K562 (cell line): ENCODE measurements at regions not wholly inside any gene's neighbourhood (a gene's known extent, or its start where the extent isn't known, plus 50 kb on each side); places are given as distances from the start of the nearest gene placed in this dataset.

ENCODE experiments used
- ATAC-seq: fragments of 200-7000 bp; cut with Tn5 transposase; 3 replicates; pipeline ENCODE4 v1.9.1; 2020; ENCODE audit warnings: moderate library complexity
- BruUV-seq: library from RNA; stranded (reverse); fragments of 400-500 nt; replicated peaks from 2 replicates; lab custom pipeline; 2021; lab: Mats Ljungman, UMichigan
- CTCF ChIA-PET: fragments of 300-600 bp; formaldehyde crosslinking; extraction: SDS; loops from one replicate; lab custom pipeline; 2021; ENCODE audit warnings: low intra/inter-chr PET ratio; lab: Yijun Ruan, JAX
- POLR2A ChIA-PET: fragments of 300-600, 350-650 bp; sonication (Branson Sonifier 250); formaldehyde crosslinking; extraction: SDS; loops from one replicate; lab custom pipeline; 2021; ENCODE audit warnings: antibody characterized with exemption, inconsistent platforms; lab: Yijun Ruan, JAX
- DNase-seq, 4 experiments: peaks; one replicate each; pipeline versions ENCODE4 v3.0.0 to v3.0.0-alpha.2; 2011 to 2018; ENCODE audit warnings: low spot score in 3 of 4, mixed read lengths in 3 of 4; ENCODE audit errors: extremely low read depth in 1 of 4
- FAIRE-seq: peaks from 2 replicates; lab custom pipeline; 2011; peaks lifted over from hg19 to GRCh38; lab: Jason Lieb, UNC
- H2AFZ ChIP-seq: 2 replicates; pipeline ENCODE4 v1.6.0; 2011; ENCODE audit warnings: low read depth, low read length, control low read depth, inconsistent platforms
- H3K27ac ChIP-seq: fragments of 200-600 bp; 3 replicates; pipeline ENCODE4 v1.8.0; 2011; ENCODE audit warnings: low read depth, mild to moderate bottlenecking, control low read depth, inconsistent platforms, low read length, moderate library complexity, mixed read lengths; ENCODE audit errors: extremely low read depth
- H3K27me3 ChIP-seq, 2 experiments: fragments of 300-600 bp in 1 of 2; 2 replicates in 1 of 2; 3 replicates in 1 of 2; pipeline versions ENCODE4 v1.6.0 to v1.8.0; 2011; ENCODE audit warnings: inconsistent platforms in 2 of 2, low read length in 2 of 2, mild to moderate bottlenecking in 1 of 2, mixed read lengths in 1 of 2, moderate library complexity in 1 of 2; ENCODE audit not compliant: control insufficient read depth in 2 of 2, insufficient read depth in 2 of 2
- H3K36me3 ChIP-seq: fragments of 300-600 bp; 3 replicates; pipeline ENCODE4 v1.8.0; 2011; ENCODE audit warnings: mild to moderate bottlenecking, low read length, inconsistent platforms; ENCODE audit not compliant: control insufficient read depth, insufficient read depth
- H3K4me1 ChIP-seq, 2 experiments: fragments of 200-600 bp in 1 of 2; replicated peaks in 1 of 2; 2 replicates in 1 of 2; 3 replicates in 1 of 2; pipeline versions ENCODE4 v1.5.1 to v1.8.0; 2011; ENCODE audit warnings: inconsistent platforms in 2 of 2, low read length in 2 of 2, mild to moderate bottlenecking in 1 of 2, mixed read lengths in 1 of 2, moderate library complexity in 1 of 2; ENCODE audit not compliant: control insufficient read depth in 2 of 2, insufficient read depth in 2 of 2
- H3K4me2 ChIP-seq: 2 replicates; pipeline ENCODE4 v1.6.1; 2011; ENCODE audit warnings: low read length, control low read depth, inconsistent platforms, mixed read lengths; ENCODE audit not compliant: insufficient read depth
- H3K4me3 ChIP-seq: fragments of 200-600 bp; sonication (generic), shearing (Covaris generic); 2 replicates; pipeline ENCODE4 v1.5.1; 2016; ENCODE audit warnings: control low read depth, inconsistent platforms
- H3K79me2 ChIP-seq: fragments of 200-600 bp; 3 replicates; pipeline ENCODE4 v1.8.0; 2011; ENCODE audit warnings: low read length, inconsistent platforms; ENCODE audit not compliant: control insufficient read depth, insufficient read depth
- H3K9ac ChIP-seq, 2 experiments: 2 replicates each; pipeline versions ENCODE4 v1.6.0 to v1.6.1; 2011; ENCODE audit warnings: low read depth in 2 of 2, low read length in 2 of 2, control low read depth in 1 of 2, inconsistent platforms in 1 of 2, mild to moderate bottlenecking in 1 of 2, mixed read lengths in 1 of 2; ENCODE audit not compliant: insufficient read depth in 1 of 2
- H3K9me1 ChIP-seq: one replicate; pipeline ENCODE4 v1.6.0; 2011; ENCODE audit warnings: inconsistent platforms, mild to moderate bottlenecking, low read length, moderate library complexity; ENCODE audit not compliant: control insufficient read depth, insufficient read depth
- H3K9me3 ChIP-seq: replicated peaks from 2 replicates; pipeline ENCODE4 v1.5.1; 2011; ENCODE audit warnings: low read depth, low read length, inconsistent platforms; ENCODE audit not compliant: control insufficient read depth, insufficient read depth
- H4K20me1 ChIP-seq: replicated peaks from 2 replicates; pipeline ENCODE4 v1.6.1; 2011; ENCODE audit warnings: low read length, inconsistent platforms, mixed read lengths; ENCODE audit not compliant: control insufficient read depth, insufficient read depth
- ADNP ChIP-seq: fragments of 200-800 bp; sonication (Bioruptor generic); IDR thresholded peaks from 2 replicates; pipeline ENCODE4 v1.6.1; 2016; ENCODE audit warnings: missing genetic modification characterization, missing compliant biosample characterization
- BCOR ChIP-seq: fragments of 450-650 bp; IDR thresholded peaks from 2 replicates; pipeline ENCODE4 v1.6.1; 2016
- CSDE1 ChIP-seq, 2 experiments: fragments of 450-650 bp; IDR thresholded peaks; 2 replicates each; pipeline ENCODE4 v1.6.1; 2016; ENCODE audit warnings: mild to moderate bottlenecking in 1 of 2
- IRF2 ChIP-seq: sonication (generic); formaldehyde crosslinking; IDR thresholded peaks from 2 replicates; pipeline ENCODE4 v1.8.1; 2022; ENCODE audit warnings: mild to moderate bottlenecking, missing genetic modification reagents
- KDM5B ChIP-seq: fragments of 200-600 bp; sonication (generic); IDR thresholded peaks from 2 replicates; pipeline ENCODE4 v1.6.1; 2012; ENCODE audit warnings: low read depth, mild to moderate bottlenecking, moderate library complexity, low read length, control low read depth, inconsistent platforms; ENCODE audit not compliant: insufficient replicate concordance
- TEAD1 ChIP-seq, 2 experiments: fragments of 450-650 bp in 1 of 2; sonication (generic) in 1 of 2; formaldehyde crosslinking; IDR thresholded peaks; 2 replicates each; pipeline versions ENCODE4 v1.4.0 to v1.8.0; 2020 to 2022; ENCODE audit warnings: mild to moderate bottlenecking in 2 of 2, missing genetic modification reagents in 1 of 2
- ZNF561 ChIP-seq: fragments of 450-650 bp; formaldehyde crosslinking; conservative IDR thresholded peaks from 2 replicates; pipeline ENCODE4 v1.4.0; 2020; ENCODE audit warnings: mild to moderate bottlenecking, moderate library complexity
- ZZZ3 ChIP-seq: fragments of 450-650 bp; IDR thresholded peaks from 2 replicates; pipeline ENCODE4 v1.6.1; 2016; ENCODE audit warnings: antibody characterized with exemption, mild to moderate bottlenecking, moderate library complexity
- WGBS: fragments of 100-300 bp; shearing (Covaris generic); methylation state at CpG from one replicate; pipeline ENCODE4 v1.1.6; 2016; ENCODE audit warnings: low coverage, mixed read lengths; ENCODE audit not compliant: insufficient coverage; ENCODE audit errors: missing lambda C conversion rate; 5-methylcytosine and 5-hydroxymethylcytosine counted together
- in situ Hi-C: fragments of 300-500 bp; cut with MboI; formaldehyde crosslinking; loops from 4 replicates; pipeline ENCODE4 v1.15.0; 2018; ENCODE audit warnings: inconsistent platforms, mixed read lengths
- intact Hi-C: fragments of 100-400 bp; cut with micrococcal nuclease; formaldehyde crosslinking; loops from 2 replicates; pipeline ENCODE4 v1.14.2; 2022
- TF ChIP-seq, protein P1 (sequence below): fragments of 450-650 bp; IDR thresholded peaks from 2 replicates; pipeline ENCODE4 v1.6.1; 2016; ENCODE audit warnings: low read depth, mild to moderate bottlenecking, moderate library complexity

DNA sequence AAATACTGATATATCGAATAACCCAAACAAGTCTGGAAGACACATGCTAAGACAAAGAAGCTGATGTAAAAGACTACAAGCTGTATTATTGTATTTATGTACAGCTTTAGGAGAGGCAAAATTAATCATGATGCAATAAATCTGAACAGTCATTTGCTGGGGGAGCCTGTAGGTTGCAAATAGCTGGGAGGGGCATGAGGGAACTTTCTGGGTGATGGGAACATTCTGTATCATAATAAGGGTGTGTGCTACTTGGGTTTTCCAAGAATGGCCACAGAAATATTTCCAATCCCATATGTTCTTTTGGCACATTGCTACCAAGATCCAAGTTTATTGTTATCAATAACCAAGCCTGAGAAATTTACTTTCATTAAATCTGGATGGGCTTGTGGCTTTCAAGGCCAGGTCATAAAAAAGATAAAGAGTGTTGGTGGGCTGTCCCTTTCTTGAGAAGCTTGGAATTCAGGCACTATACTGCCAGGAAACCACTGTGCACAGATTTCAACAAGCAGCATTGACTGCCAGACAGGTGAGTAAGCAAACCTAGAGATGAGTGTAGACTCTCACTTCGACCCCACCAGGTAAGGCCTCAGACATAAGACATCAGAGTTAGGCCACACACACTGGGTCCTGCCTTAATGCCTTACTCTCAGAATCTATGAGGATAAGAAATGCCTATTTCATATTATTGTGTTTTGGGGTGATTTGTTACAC is 629.7 kb upstream of the FZD8 start:
- no peaks in the 10 kb centered on the region for H3K27me3 ChIP-seq
- H4K20me1 ChIP-seq: no peaks in the 10 kb centered on the region
- H3K27ac ChIP-seq: no peak overlapping the region
- ChIA-PET POLR2A (no interaction called here), CTCF (no interaction called here)
- no TSS peak for BruUV-seq
- TF ChIP-seq IRF2 (no peak), ZZZ3 (no peak), TEAD1 (CRISPR knock-in tag; IDR thresholded peaks at IDR 0.05) (no peak), ADNP (tag) (no peak), KDM5B (no peak), CSDE1 (IDR thresholded peaks at IDR 0.05) (no peak), ZNF561 (CRISPR knock-in tag) (no peak), BCOR (no peak)
- TF ChIP-seq, protein P1, sequence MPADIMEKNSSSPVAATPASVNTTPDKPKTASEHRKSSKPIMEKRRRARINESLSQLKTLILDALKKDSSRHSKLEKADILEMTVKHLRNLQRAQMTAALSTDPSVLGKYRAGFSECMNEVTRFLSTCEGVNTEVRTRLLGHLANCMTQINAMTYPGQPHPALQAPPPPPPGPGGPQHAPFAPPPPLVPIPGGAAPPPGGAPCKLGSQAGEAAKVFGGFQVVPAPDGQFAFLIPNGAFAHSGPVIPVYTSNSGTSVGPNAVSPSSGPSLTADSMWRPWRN: no peak
- no peaks in the 10 kb centered on the region for H3K9me1 ChIP-seq
- no peak overlapping the region for H3K4me2 ChIP-seq
- H3K4me1 ChIP-seq: no peaks in the 10 kb centered on the region
- H2AFZ ChIP-seq: no peak overlapping the region
- no peaks in the 10 kb centered on the region for H3K36me3 ChIP-seq
- H3K79me2 ChIP-seq: no peaks in the 10 kb centered on the region
- H3K9ac ChIP-seq: no peak overlapping the region
- no peak for FAIRE-seq
- DNase-seq: no peak
- intact Hi-C loops (no loop called here), in situ Hi-C loops (no loop called here)
- H3K9me3 ChIP-seq: no peaks in the 10 kb centered on the region
- 0% methylated on average over 2 of the region's 2 CpGs for WGBS
- no peak for ATAC-seq
- H3K4me3 ChIP-seq: no peak overlapping the region
